PC-9 (cell line): ENCODE measurements at regions not wholly inside any gene's neighbourhood (a gene's known extent, or its start where the extent isn't known, plus 50 kb on each side); places are given as distances from the start of the nearest gene placed in this dataset.

Experiments
- EZH2 ChIP-seq: fragments of 200-600 bp; sonication (generic); IDR thresholded peaks from 2 replicates; pipeline ENCODE4 v1.8.0; 2017; ENCODE audit warnings: antibody characterized with exemption, low read depth
- TF ChIP-seq, protein P1 (sequence below): fragments of 200-600 bp; sonication (generic); conservative IDR thresholded peaks from 2 replicates; pipeline ENCODE4 v1.6.1; 2017; ENCODE audit warnings: mixed run types, antibody characterized with exemption, mild to moderate bottlenecking, moderate library complexity

DNA sequence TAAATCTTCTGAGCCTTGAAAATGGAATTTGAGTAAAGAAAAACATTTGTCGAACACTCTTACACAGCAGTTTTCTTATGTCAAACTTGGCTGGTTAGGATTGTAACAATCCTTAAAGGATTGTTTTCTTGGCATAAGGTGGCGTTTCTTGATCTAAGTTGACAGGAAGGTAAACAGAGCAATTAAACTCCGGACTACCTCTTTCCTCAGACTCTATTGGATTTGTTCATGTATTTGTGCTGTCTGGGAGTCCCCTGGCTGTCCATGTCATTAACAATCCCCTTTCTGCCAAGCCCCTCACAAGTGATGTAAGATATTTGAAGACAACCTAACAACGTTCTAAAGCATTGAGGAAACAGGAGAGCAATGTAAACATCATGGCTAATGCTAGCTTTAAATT, 222.5 kb upstream of the SNX19 start:
- no peak for TF ChIP-seq EZH2
- TF ChIP-seq, protein P1, sequence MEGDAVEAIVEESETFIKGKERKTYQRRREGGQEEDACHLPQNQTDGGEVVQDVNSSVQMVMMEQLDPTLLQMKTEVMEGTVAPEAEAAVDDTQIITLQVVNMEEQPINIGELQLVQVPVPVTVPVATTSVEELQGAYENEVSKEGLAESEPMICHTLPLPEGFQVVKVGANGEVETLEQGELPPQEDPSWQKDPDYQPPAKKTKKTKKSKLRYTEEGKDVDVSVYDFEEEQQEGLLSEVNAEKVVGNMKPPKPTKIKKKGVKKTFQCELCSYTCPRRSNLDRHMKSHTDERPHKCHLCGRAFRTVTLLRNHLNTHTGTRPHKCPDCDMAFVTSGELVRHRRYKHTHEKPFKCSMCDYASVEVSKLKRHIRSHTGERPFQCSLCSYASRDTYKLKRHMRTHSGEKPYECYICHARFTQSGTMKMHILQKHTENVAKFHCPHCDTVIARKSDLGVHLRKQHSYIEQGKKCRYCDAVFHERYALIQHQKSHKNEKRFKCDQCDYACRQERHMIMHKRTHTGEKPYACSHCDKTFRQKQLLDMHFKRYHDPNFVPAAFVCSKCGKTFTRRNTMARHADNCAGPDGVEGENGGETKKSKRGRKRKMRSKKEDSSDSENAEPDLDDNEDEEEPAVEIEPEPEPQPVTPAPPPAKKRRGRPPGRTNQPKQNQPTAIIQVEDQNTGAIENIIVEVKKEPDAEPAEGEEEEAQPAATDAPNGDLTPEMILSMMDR = no peak
